OCI-LY3 (cell line): ENCODE measurements at regions not wholly inside any gene's neighbourhood (a gene's known extent, or its start where the extent isn't known, plus 50 kb on each side); places are given as distances from the start of the nearest gene placed in this dataset.

Experiments used
- H2AFZ ChIP-seq: fragments of 200-600, 300-600 bp; shearing (Covaris generic); 2 replicates; pipeline ENCODE4 v1.6.0; 2014; ENCODE audit warnings: antibody characterized with exemption, low read depth, low read length
- H3K27ac ChIP-seq: fragments of 200-600, 300-600 bp; sonication (generic); 2 replicates; pipeline ENCODE4 v1.5.1; 2014; ENCODE audit warnings: mild to moderate bottlenecking, low read length, moderate library complexity, mixed read lengths
- H3K27me3 ChIP-seq: fragments of 200-600, 300-600 bp; sonication (generic); 2 replicates; pipeline ENCODE4 v1.6.1; 2014; ENCODE audit warnings: low read depth, low read length, mixed read lengths
- H3K36me3 ChIP-seq: fragments of 200-600, 300-600 bp; sonication (generic); replicated peaks from 2 replicates; pipeline ENCODE3; 2014; ENCODE audit warnings: low read depth, low read length, mixed read lengths
- H3K4me1 ChIP-seq: fragments of 300-600, 200-600 bp; sonication (generic); 2 replicates; pipeline ENCODE4 v1.6.1; 2014; ENCODE audit warnings: low read length, mixed read lengths
- H3K4me2 ChIP-seq: fragments of 200-600, 300-600 bp; sonication (generic); 2 replicates; pipeline ENCODE4 v1.6.1; 2014; ENCODE audit warnings: low read length, mixed read lengths
- H3K4me3 ChIP-seq: fragments of 300-600, 200-600 bp; sonication (generic); 2 replicates; pipeline ENCODE4 v1.5.1; 2014; ENCODE audit warnings: antibody characterized with exemption, mild to moderate bottlenecking, low read length, moderate library complexity
- H3K79me2 ChIP-seq: fragments of 300-600, 200-600 bp; shearing (Covaris generic); 2 replicates; pipeline ENCODE4 v1.6.1; 2014; ENCODE audit warnings: mild to moderate bottlenecking, low read length, mixed read lengths
- H3K9ac ChIP-seq: fragments of 300-600, 200-600 bp; shearing (Covaris generic); 2 replicates; pipeline ENCODE4 v1.6.0; 2014; ENCODE audit warnings: mild to moderate bottlenecking, low read length, moderate library complexity
- H3K9me3 ChIP-seq: fragments of 200-600, 300-600 bp; shearing (Covaris generic); 2 replicates; pipeline ENCODE4 v1.6.1; 2014; ENCODE audit warnings: low read length, mixed read lengths; ENCODE audit not compliant: insufficient read depth
- H4K20me1 ChIP-seq: fragments of 200-600, 300-600 bp; sonication (generic); 2 replicates; pipeline ENCODE4 v1.6.1; 2016; ENCODE audit warnings: low read length, mixed read lengths; ENCODE audit not compliant: insufficient read depth
- EZH2phosphoT487 ChIP-seq: fragments of 200-600 bp; shearing (Covaris generic); IDR thresholded peaks from 2 replicates; pipeline ENCODE4 v1.6.1; 2018; ENCODE audit warnings: antibody characterized with exemption, mixed run types, low read depth
- TF ChIP-seq, protein P1 (sequence below): fragments of 200-600, 300-600 bp; sonication (generic); IDR thresholded peaks from 2 replicates; pipeline ENCODE4 v1.5.1; 2014; ENCODE audit warnings: antibody characterized with exemption, low read length, low read depth

- no peaks in the 10 kb centered on the region for H3K36me3 ChIP-seq
- H3K4me1 ChIP-seq, result no peaks in the 10 kb centered on the region
- peaks cover 11% of the 10 kb centered on the region for H3K9me3 ChIP-seq
- H3K27me3 ChIP-seq, result no peaks in the 10 kb centered on the region; the same call in 1 of the 2 replicates
- TF ChIP-seq, protein P1, sequence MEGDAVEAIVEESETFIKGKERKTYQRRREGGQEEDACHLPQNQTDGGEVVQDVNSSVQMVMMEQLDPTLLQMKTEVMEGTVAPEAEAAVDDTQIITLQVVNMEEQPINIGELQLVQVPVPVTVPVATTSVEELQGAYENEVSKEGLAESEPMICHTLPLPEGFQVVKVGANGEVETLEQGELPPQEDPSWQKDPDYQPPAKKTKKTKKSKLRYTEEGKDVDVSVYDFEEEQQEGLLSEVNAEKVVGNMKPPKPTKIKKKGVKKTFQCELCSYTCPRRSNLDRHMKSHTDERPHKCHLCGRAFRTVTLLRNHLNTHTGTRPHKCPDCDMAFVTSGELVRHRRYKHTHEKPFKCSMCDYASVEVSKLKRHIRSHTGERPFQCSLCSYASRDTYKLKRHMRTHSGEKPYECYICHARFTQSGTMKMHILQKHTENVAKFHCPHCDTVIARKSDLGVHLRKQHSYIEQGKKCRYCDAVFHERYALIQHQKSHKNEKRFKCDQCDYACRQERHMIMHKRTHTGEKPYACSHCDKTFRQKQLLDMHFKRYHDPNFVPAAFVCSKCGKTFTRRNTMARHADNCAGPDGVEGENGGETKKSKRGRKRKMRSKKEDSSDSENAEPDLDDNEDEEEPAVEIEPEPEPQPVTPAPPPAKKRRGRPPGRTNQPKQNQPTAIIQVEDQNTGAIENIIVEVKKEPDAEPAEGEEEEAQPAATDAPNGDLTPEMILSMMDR, result no peak
- TF ChIP-seq EZH2phosphoT487, result no peak
- H2AFZ ChIP-seq, result no peak overlapping the region
- no peak overlapping the region for H3K9ac ChIP-seq
- H3K79me2 ChIP-seq, result no peaks in the 10 kb centered on the region
- no peaks in the 10 kb centered on the region for H4K20me1 ChIP-seq
- no peak overlapping the region for H3K27ac ChIP-seq
- no peak overlapping the region for H3K4me2 ChIP-seq
- no peak overlapping the region for H3K4me3 ChIP-seq
These were observed 233.4 kb upstream of the SMIM21 start for GRCh38 chr18:75660932-75661331.

- no peak overlapping the region for H3K9ac ChIP-seq
- no peaks in the 10 kb centered on the region for H3K79me2 ChIP-seq
- no peaks in the 10 kb centered on the region for H4K20me1 ChIP-seq
- no peak overlapping the region for H3K27ac ChIP-seq
- H3K4me2 ChIP-seq, result no peak overlapping the region
- H3K27me3 ChIP-seq, result no peaks in the 10 kb centered on the region; the same call in 1 of the 2 replicates
- no peak overlapping the region for H2AFZ ChIP-seq
- no peaks in the 10 kb centered on the region for H3K36me3 ChIP-seq
- H3K4me3 ChIP-seq, result no peak overlapping the region
- no peaks in the 10 kb centered on the region for H3K4me1 ChIP-seq
- H3K9me3 ChIP-seq, result peaks cover 11% of the 10 kb centered on the region
- TF ChIP-seq EZH2phosphoT487, result no peak
- TF ChIP-seq, protein P1, result no peak
These were observed 232.1 kb upstream of the SMIM21 start for GRCh38 chr18:75659535-75660023.

DNA sequence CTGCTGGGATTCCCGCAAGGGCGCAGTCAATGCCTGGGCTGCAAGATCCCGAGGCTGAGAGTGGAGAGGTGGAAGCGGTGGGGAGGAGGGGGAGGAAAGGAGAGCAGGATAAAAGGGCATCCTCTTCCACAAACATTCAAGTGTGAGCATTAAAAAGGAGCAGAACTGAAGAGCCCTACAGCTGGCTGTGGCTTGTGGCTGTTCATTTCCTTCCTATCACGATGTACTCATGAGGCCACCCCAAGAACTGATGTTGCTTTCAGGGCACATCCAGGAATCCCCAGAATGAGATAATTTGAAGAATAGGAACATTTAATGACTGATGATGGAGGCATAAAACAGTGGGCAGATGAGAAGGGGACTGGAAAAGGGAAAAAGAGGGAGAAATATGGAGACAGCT, 230.8 kb upstream of the SMIM21 start:
- peaks cover under 1% of the 10 kb centered on the region; the same call in 1 of the 2 replicates for H3K27me3 ChIP-seq
- no peaks in the 10 kb centered on the region for H3K4me1 ChIP-seq
- H4K20me1 ChIP-seq, result no peaks in the 10 kb centered on the region
- TF ChIP-seq, protein P1, result no peak
- no peak for TF ChIP-seq EZH2phosphoT487
- no peak overlapping the region for H3K4me3 ChIP-seq
- no peak overlapping the region for H3K4me2 ChIP-seq
- H3K79me2 ChIP-seq, result no peaks in the 10 kb centered on the region
- peaks cover 11% of the 10 kb centered on the region for H3K9me3 ChIP-seq
- no peak overlapping the region for H2AFZ ChIP-seq
- no peaks in the 10 kb centered on the region for H3K36me3 ChIP-seq
- no peak overlapping the region for H3K9ac ChIP-seq
- no peak overlapping the region for H3K27ac ChIP-seq

- TF ChIP-seq EZH2phosphoT487, result no peak
- TF ChIP-seq, protein P1, result no peak
- no peak overlapping the region for H3K4me3 ChIP-seq
- H3K79me2 ChIP-seq, result no peaks in the 10 kb centered on the region
- no peak overlapping the region for H3K9ac ChIP-seq
- H3K9me3 ChIP-seq, result peaks cover 11% of the 10 kb centered on the region
- no peaks in the 10 kb centered on the region for H3K4me1 ChIP-seq
- no peak overlapping the region for H2AFZ ChIP-seq
- no peak overlapping the region for H3K4me2 ChIP-seq
- H3K36me3 ChIP-seq, result no peaks in the 10 kb centered on the region
- no peaks in the 10 kb centered on the region for H4K20me1 ChIP-seq
- H3K27ac ChIP-seq, result no peak overlapping the region
- H3K27me3 ChIP-seq, result peaks cover 3% of the 10 kb centered on the region; the same call in 1 of the 2 replicates
These were observed 229.2 kb upstream of the SMIM21 start for GRCh38 chr18:75656563-75657247.
